Upper lobe of right lung (tissue), 1 donor: ENCODE measurements at regions not wholly inside any gene's neighbourhood (a gene's known extent, or its start where the extent isn't known, plus 50 kb on each side); places are given as distances from the start of the nearest gene placed in this dataset.

ENCODE experiments used
- ATAC-seq: fragments of 200-7000 bp; cut with Tn5 transposase; one replicate; pipeline ENCODE4 v1.9.1; 2020; ENCODE audit warnings: mild to moderate bottlenecking, moderate library complexity
- DNase-seq: peaks from one replicate; pipeline ENCODE4 v3.0.0-alpha.2; 2020
- H3K27ac ChIP-seq: fragments of 200-600 bp; one replicate; pipeline ENCODE4 v1.8.0; 2022
- H3K27me3 ChIP-seq: fragments of 200-600 bp; one replicate; pipeline ENCODE4 v1.8.0; 2022; ENCODE audit warnings: mild to moderate bottlenecking
- H3K36me3 ChIP-seq: fragments of 200-600 bp; one replicate; pipeline ENCODE4 v1.8.0; 2022
- H3K4me1 ChIP-seq: fragments of 200-600 bp; one replicate; pipeline ENCODE4 v1.8.0; 2022
- H3K4me3 ChIP-seq: fragments of 200-600 bp; one replicate; pipeline ENCODE4 v1.8.0; 2022; ENCODE audit warnings: mild to moderate bottlenecking
- H3K9me3 ChIP-seq: fragments of 200-600 bp; one replicate; pipeline ENCODE4 v1.8.0; 2022
- CTCF ChIP-seq: fragments of 200-600 bp; IDR thresholded peaks from one replicate; pipeline ENCODE4 v1.8.0; 2022; ENCODE audit warnings: antibody characterized with exemption
- intact Hi-C: fragments of 100-400 bp; cut with DNase I; formaldehyde crosslinking; loops from one replicate; pipeline ENCODE4 v1.11.0; 2022
- donor health status: DM: no; HTN: yes; CAD: no; lungs with severe emphysema.

GRCh38 chr16:85193115-85193493 is 80.8 kb upstream of the CIBAR2 start:
- TF ChIP-seq CTCF = no peak
- no peaks in the 10 kb centered on the region for H3K9me3 ChIP-seq
- no peaks in the 10 kb centered on the region for H3K36me3 ChIP-seq
- DNase-seq = no peak
- no peaks in the 10 kb centered on the region for H3K27me3 ChIP-seq
- H3K27ac ChIP-seq = no peak overlapping the region
- intact Hi-C loops = no loop called here
- no peak overlapping the region for H3K4me3 ChIP-seq
- no peak for ATAC-seq
- peaks cover 16% of the 10 kb centered on the region for H3K4me1 ChIP-seq

GRCh38 chr16:85193876-85194275 is 81.6 kb upstream of the CIBAR2 start:
- H3K4me3 ChIP-seq = no peak overlapping the region
- no peak for TF ChIP-seq CTCF
- peaks cover 16% of the 10 kb centered on the region for H3K4me1 ChIP-seq
- no peak overlapping the region for H3K27ac ChIP-seq
- no peak for DNase-seq
- H3K27me3 ChIP-seq = no peaks in the 10 kb centered on the region
- intact Hi-C loops = no loop called here
- H3K36me3 ChIP-seq = no peaks in the 10 kb centered on the region
- no peak for ATAC-seq
- no peaks in the 10 kb centered on the region for H3K9me3 ChIP-seq

GRCh38 chr16:85194307-85195270 is 82.3 kb upstream of the CIBAR2 start:
- no peaks in the 10 kb centered on the region for H3K36me3 ChIP-seq
- no peaks in the 10 kb centered on the region for H3K27me3 ChIP-seq
- intact Hi-C loops = no loop called here
- H3K4me3 ChIP-seq = no peak overlapping the region
- no peak for DNase-seq
- H3K27ac ChIP-seq = no peak overlapping the region
- H3K4me1 ChIP-seq = peaks cover 15% of the 10 kb centered on the region
- no peak for TF ChIP-seq CTCF
- H3K9me3 ChIP-seq = no peaks in the 10 kb centered on the region
- ATAC-seq = no peak

GRCh38 chr16:85195271-85195647 is 83.0 kb upstream of the CIBAR2 start:
- no peaks in the 10 kb centered on the region for H3K36me3 ChIP-seq
- intact Hi-C loops = no loop called here
- no peaks in the 10 kb centered on the region for H3K9me3 ChIP-seq
- no peaks in the 10 kb centered on the region for H3K27me3 ChIP-seq
- no peak overlapping the region for H3K27ac ChIP-seq
- ATAC-seq = no peak
- no peak for TF ChIP-seq CTCF
- DNase-seq = no peak
- H3K4me3 ChIP-seq = no peak overlapping the region
- H3K4me1 ChIP-seq = peaks cover 15% of the 10 kb centered on the region

- H3K27me3 ChIP-seq = no peaks in the 10 kb centered on the region
- TF ChIP-seq CTCF = no peak
- intact Hi-C loops = no loop called here
- H3K4me1 ChIP-seq = peaks cover 15% of the 10 kb centered on the region
- no peak for ATAC-seq
- H3K27ac ChIP-seq = no peak overlapping the region
- DNase-seq = no peak
- no peak overlapping the region for H3K4me3 ChIP-seq
- H3K9me3 ChIP-seq = no peaks in the 10 kb centered on the region
- H3K36me3 ChIP-seq = no peaks in the 10 kb centered on the region
Observed at GRCh38 chr16:85195900-85196772, 83.9 kb upstream of the CIBAR2 start.
